HEK293 (cell line): ENCODE measurements at regions not wholly inside any gene's neighbourhood (a gene's known extent, or its start where the extent isn't known, plus 50 kb on each side); places are given as distances from the start of the nearest gene placed in this dataset.

Experiments
- CTCF ChIA-PET: fragments of 350-600 bp; formaldehyde crosslinking; extraction: SDS; loops from one replicate; lab custom pipeline; 2021; ENCODE audit warnings: antibody characterized with exemption; lab: Yijun Ruan, JAX
- POLR2A ChIA-PET: fragments of 300-600 bp; formaldehyde crosslinking; extraction: SDS; loops from one replicate; lab custom pipeline; 2020; ENCODE audit warnings: antibody characterized with exemption, inconsistent platforms; lab: Yijun Ruan, JAX
- H3K27ac ChIP-seq: fragments of 200-500 bp; sonication (Bioruptor generic); 2 replicates; pipeline ENCODE4 v1.5.1; 2014; ENCODE audit warnings: low read depth, low read length, control low read depth, inconsistent platforms; ENCODE audit errors: extremely low read depth
- H3K36me3 ChIP-seq, 2 experiments: fragments of 200-500 bp in 1 of 2; sonication (Bioruptor generic) in 1 of 2; 1 replicate in 1 of 2; 2 replicates in 1 of 2; pipeline ENCODE4 v1.5.1; 2014 to 2017; ENCODE audit warnings: inconsistent platforms in 2 of 2, low read length in 2 of 2; ENCODE audit not compliant: control insufficient read depth in 2 of 2, insufficient read depth in 1 of 2
- H3K4me1 ChIP-seq: fragments of 200-500 bp; sonication (Bioruptor generic); 2 replicates; pipeline ENCODE4 v1.5.1; 2014; ENCODE audit warnings: mild to moderate bottlenecking, low read length, inconsistent platforms; ENCODE audit not compliant: control insufficient read depth, insufficient read depth
- H3K4me3 ChIP-seq: 2 replicates; pipeline ENCODE4 v1.5.1; 2011; ENCODE audit warnings: low read depth, mild to moderate bottlenecking, control low read depth, low read length, moderate library complexity
- H3K9me3 ChIP-seq: fragments of 200-500 bp; sonication (Bioruptor generic); 2 replicates; pipeline ENCODE4 v1.5.1; 2014; ENCODE audit warnings: low read depth, low read length, inconsistent platforms; ENCODE audit not compliant: control insufficient read depth, insufficient read depth
- GLIS1 ChIP-seq: fragments of 450-650 bp; formaldehyde crosslinking; IDR thresholded peaks from 2 replicates; pipeline ENCODE4 v1.5.1; 2016; ENCODE audit warnings: missing biosample characterization, missing genetic modification characterization
- HOXC10 ChIP-seq: sonication (generic); formaldehyde crosslinking; IDR thresholded peaks from 2 replicates; pipeline ENCODE4 v1.8.1; 2023; ENCODE audit warnings: mild to moderate bottlenecking, missing genetic modification reagents
- KLF1 ChIP-seq: fragments of 450-650 bp; formaldehyde crosslinking; IDR thresholded peaks from 2 replicates; pipeline ENCODE4 v1.5.1; 2016; ENCODE audit warnings: missing biosample characterization, missing genetic modification characterization
- TRIM28 ChIP-seq: IDR thresholded peaks from 2 replicates; pipeline ENCODE4 v1.6.1; 2011; ENCODE audit warnings: low read length, control low read depth, borderline replicate concordance
- ZNF292 ChIP-seq: fragments of 450-650 bp; formaldehyde crosslinking; IDR thresholded peaks from 2 replicates; pipeline ENCODE4 v1.5.1; 2016; ENCODE audit warnings: low read depth, missing biosample characterization, missing genetic modification characterization, borderline replicate concordance
- ZNF335 ChIP-seq: fragments of 450-650 bp; formaldehyde crosslinking; conservative IDR thresholded peaks from 2 replicates; pipeline ENCODE4 v1.5.1; 2016; ENCODE audit warnings: missing biosample characterization, missing genetic modification characterization
- ZNF366 ChIP-seq: fragments of 450-650 bp; formaldehyde crosslinking; conservative IDR thresholded peaks from 2 replicates; pipeline ENCODE4 v1.5.1; 2016; ENCODE audit warnings: missing biosample characterization, missing genetic modification characterization
- ZNF404 ChIP-seq: fragments of 450-650 bp; formaldehyde crosslinking; IDR thresholded peaks from 2 replicates; pipeline ENCODE4 v1.5.1; 2017; ENCODE audit warnings: missing biosample characterization, missing genetic modification characterization
- ZNF423 ChIP-seq: fragments of 450-650 bp; formaldehyde crosslinking; IDR thresholded peaks from 2 replicates; pipeline ENCODE4 v1.5.1; 2016; ENCODE audit warnings: missing biosample characterization, missing genetic modification characterization
- ZNF510 ChIP-seq: fragments of 450-650 bp; formaldehyde crosslinking; IDR thresholded peaks from 2 replicates; pipeline ENCODE4 v1.5.1; 2018; ENCODE audit warnings: mild to moderate bottlenecking, missing genetic modification characterization, missing biosample characterization; ENCODE audit not compliant: insufficient replicate concordance
- ZNF621 ChIP-seq: fragments of 450-650 bp; formaldehyde crosslinking; IDR thresholded peaks from 2 replicates; pipeline ENCODE4 v1.5.1; 2017; ENCODE audit warnings: missing biosample characterization, missing genetic modification characterization
- ZNF785 ChIP-seq: fragments of 450-650 bp; formaldehyde crosslinking; IDR thresholded peaks from 2 replicates; pipeline ENCODE4 v1.5.1; 2016; ENCODE audit warnings: missing biosample characterization, missing genetic modification characterization
- ZSCAN16 ChIP-seq: fragments of 450-650 bp; formaldehyde crosslinking; IDR thresholded peaks from 2 replicates; pipeline ENCODE4 v1.5.1; 2016; ENCODE audit warnings: missing biosample characterization, missing genetic modification characterization
- ZXDB ChIP-seq: fragments of 450-650 bp; formaldehyde crosslinking; IDR thresholded peaks from 2 replicates; pipeline ENCODE4 v1.5.1; 2016; ENCODE audit warnings: missing biosample characterization, missing genetic modification characterization
- TF ChIP-seq, protein P1 (sequence below): fragments of 450-650 bp; formaldehyde crosslinking; IDR thresholded peaks from 2 replicates; pipeline ENCODE4 v1.5.1; 2016; ENCODE audit warnings: missing biosample characterization, missing genetic modification characterization, low read depth
- TF ChIP-seq, protein P2 (sequence below): fragments of 450-650 bp; formaldehyde crosslinking; IDR thresholded peaks from 2 replicates; pipeline ENCODE4 v1.5.1; 2016; ENCODE audit warnings: missing biosample characterization, missing genetic modification characterization

DNA sequence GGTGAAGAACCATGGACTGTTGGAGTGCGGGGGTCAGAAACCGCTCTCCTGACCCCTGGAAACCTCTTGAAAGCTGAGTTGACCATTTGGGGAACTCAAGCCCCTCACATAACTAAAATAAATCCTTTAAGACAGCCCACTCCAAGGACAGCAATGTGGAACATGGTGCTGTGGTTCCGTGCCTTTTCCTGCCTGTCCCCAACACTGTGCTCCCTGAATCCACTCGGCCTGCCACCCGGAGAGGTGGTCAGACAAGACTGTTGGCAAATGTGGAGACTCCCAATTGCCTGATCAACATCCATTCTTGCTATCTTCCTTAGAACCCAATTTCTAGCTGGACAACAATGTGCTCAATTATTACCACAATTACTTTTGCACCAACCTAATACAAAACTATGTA, 286.0 kb downstream of the NPHP4 start:
- H3K9me3 ChIP-seq = no peaks in the 10 kb centered on the region
- no peak overlapping the region for H3K27ac ChIP-seq
- H3K4me3 ChIP-seq = no peak overlapping the region
- ChIA-PET POLR2A (no interaction called here), CTCF (no interaction called here)
- TF ChIP-seq, protein P1, sequence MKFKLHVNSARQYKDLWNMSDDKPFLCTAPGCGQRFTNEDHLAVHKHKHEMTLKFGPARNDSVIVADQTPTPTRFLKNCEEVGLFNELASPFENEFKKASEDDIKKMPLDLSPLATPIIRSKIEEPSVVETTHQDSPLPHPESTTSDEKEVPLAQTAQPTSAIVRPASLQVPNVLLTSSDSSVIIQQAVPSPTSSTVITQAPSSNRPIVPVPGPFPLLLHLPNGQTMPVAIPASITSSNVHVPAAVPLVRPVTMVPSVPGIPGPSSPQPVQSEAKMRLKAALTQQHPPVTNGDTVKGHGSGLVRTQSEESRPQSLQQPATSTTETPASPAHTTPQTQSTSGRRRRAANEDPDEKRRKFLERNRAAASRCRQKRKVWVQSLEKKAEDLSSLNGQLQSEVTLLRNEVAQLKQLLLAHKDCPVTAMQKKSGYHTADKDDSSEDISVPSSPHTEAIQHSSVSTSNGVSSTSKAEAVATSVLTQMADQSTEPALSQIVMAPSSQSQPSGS (tag by site-specific recombination) = no peak
- no peak for TF ChIP-seq ZNF621
- no peak for TF ChIP-seq TRIM28
- TF ChIP-seq ZNF292 (tag by site-specific recombination) = no peak
- no peak for TF ChIP-seq KLF1 (tag by site-specific recombination)
- TF ChIP-seq ZSCAN16 (tag by site-specific recombination) = no peak
- TF ChIP-seq ZNF423 = no peak
- no peak for TF ChIP-seq ZNF785 (tag by site-specific recombination)
- no peak for TF ChIP-seq ZNF510
- TF ChIP-seq, protein P2, sequence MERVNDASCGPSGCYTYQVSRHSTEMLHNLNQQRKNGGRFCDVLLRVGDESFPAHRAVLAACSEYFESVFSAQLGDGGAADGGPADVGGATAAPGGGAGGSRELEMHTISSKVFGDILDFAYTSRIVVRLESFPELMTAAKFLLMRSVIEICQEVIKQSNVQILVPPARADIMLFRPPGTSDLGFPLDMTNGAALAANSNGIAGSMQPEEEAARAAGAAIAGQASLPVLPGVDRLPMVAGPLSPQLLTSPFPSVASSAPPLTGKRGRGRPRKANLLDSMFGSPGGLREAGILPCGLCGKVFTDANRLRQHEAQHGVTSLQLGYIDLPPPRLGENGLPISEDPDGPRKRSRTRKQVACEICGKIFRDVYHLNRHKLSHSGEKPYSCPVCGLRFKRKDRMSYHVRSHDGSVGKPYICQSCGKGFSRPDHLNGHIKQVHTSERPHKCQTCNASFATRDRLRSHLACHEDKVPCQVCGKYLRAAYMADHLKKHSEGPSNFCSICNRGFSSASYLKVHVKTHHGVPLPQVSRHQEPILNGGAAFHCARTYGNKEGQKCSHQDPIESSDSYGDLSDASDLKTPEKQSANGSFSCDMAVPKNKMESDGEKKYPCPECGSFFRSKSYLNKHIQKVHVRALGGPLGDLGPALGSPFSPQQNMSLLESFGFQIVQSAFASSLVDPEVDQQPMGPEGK (tag by site-specific recombination) = no peak
- TF ChIP-seq, all 188 proteins: peak for 0
- H3K36me3 ChIP-seq = no peaks in the 10 kb centered on the region
- H3K4me1 ChIP-seq = no peaks in the 10 kb centered on the region

DNA sequence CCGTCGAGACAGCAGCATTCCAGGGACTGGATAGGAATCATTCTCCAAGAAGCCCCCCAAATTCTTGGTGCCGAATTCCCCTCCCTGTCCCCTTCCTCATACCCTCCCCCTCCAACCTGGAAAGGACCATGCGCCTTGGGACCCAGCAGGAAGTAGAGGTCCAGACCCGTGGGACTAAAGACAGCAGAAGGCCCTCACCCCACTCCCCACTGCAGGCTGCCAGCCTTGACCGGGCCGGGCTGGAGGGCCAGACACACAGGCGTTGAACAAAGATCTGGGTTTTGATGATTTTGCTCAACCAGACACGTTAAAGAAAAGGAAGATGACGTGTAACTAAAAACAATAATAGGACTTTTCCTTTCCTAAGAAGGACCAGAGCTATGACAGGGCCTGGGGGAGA, 286.5 kb downstream of the NPHP4 start:
- no peaks in the 10 kb centered on the region for H3K4me1 ChIP-seq
- CTCF ChIA-PET = no interaction called here
- POLR2A ChIA-PET = no interaction called here

DNA sequence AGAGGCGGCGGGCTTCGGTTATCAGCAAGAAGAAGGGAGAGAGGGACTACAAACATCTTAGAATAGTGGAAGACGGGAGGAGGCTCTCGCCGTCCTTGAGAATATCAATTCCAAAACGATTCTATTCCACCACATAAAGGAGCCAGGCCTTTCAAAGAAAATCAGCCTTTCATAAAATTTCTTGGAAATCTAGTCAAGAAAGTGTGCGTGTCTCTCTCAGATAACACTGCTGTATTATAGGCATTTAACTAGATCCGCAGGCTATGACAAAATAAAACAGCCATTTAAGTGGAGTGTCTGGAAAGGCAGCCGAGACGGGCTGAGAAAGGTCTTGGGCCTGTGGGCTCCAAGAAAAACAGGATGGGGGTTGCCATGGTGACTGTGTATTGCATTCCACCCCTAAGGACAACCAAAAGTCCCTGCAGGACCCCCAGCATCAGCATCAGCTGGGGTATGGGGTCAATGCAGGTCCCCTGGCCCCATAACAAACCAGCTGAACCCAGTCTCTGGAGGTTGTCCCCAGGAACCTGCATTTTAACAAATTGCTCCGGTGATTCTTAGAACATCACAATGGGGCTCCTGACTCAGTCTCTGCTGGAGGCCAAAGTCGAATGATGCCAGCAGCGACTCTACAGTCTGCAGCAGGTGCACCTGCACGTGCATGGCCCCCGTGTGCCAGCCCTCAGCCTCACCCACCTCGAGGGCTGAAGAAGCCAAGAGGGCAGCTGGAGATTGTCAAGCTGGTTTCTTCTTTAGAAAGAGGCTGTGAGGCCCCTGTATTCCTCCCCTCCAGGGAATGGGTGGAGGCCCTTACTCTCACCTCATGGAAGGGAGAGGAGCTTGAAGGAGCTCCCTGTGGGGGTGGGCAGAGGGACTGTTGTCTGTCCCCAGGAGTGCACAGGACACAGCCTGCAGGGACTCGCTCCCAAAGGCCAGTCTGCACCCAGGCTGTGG, 287.4 kb downstream of the NPHP4 start:
- TF ChIP-seq ZNF423 (no peak), ZNF335 (tag by site-specific recombination) (no peak)
- TF ChIP-seq, all 188 proteins: peak for 0
- CTCF ChIA-PET = no interaction called here
- no peak overlapping the region for H3K4me3 ChIP-seq
- no peaks in the 10 kb centered on the region for H3K9me3 ChIP-seq
- H3K36me3 ChIP-seq = no peaks in the 10 kb centered on the region
- POLR2A ChIA-PET = no interaction called here
- no peaks in the 10 kb centered on the region for H3K4me1 ChIP-seq
- H3K27ac ChIP-seq = no peak overlapping the region

More for the DNA sequence above, 286.5 kb downstream of the NPHP4 start:
- Histone ChIP-seq H3K36me3 (no peaks in the 10 kb centered on the region), H3K27ac (no peak overlapping the region), H3K4me3 (no peak overlapping the region), H3K9me3 (no peaks in the 10 kb centered on the region)
- TF ChIP-seq HOXC10 (CRISPR knock-in tag) (no peak), ZXDB (tag by site-specific recombination) (no peak), ZNF404 (tag by site-specific recombination) (no peak)

DNA sequence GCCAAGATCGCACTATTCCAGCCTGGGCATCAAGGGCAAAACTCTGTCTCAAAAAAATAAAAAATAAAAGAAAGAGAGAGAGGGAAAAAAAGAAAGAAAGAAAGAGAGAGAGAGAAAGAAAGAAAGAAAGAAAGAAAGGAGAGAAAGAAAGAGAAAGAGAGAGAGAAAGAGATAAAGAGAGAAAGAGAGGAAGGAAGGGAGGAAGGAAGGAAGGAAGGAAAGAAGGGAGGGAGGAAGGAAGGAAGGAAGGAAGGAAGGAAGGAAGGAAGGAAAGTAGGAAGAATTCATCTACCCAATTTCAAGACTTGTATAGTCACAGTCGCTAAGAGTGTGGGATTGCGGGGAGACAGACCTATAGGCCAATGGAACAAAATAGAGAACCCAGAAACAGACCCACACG, 290.6 kb downstream of the NPHP4 start:
- Histone ChIP-seq H3K36me3 (no peaks in the 10 kb centered on the region), H3K4me1 (no peaks in the 10 kb centered on the region), H3K27ac (no peak overlapping the region), H3K9me3 (no peaks in the 10 kb centered on the region), H3K4me3 (no peak overlapping the region)
- POLR2A ChIA-PET = no interaction called here
- TF ChIP-seq GLIS1 (tag by site-specific recombination) (no peak), ZNF366 (tag by site-specific recombination) (peak; percentile 64)
- CTCF ChIA-PET = no interaction called here
